ENCODE measurements at regions not wholly inside any gene's neighbourhood (a gene's known extent, or its start where the extent isn't known, plus 50 kb on each side); places are given as distances from the start of the nearest gene placed in this dataset.

DNA sequence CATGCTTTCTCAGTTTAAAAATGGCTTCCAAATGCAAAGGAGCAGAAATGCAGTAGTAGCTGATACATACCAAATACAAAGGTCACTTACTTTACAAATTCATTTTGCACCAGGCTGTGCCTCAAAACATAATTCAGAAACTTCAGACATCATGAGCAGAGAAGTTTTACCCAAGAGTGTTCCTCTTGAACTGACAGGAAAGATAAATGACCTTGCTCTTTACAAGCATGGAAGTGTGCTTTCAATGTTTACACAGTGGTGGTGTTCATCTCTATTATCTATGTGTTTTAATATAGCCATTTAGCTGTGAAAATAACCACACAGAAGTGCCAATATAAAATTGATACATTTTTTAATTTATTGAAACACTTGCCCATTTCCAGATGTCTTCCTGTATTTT is 383.4 kb downstream of the ANKRD50 start:
- Histone ChIP-seq H3K27ac (no peak overlapping the region), H3K4me1 (no peaks in the 10 kb centered on the region), H3K4me3 (no peak overlapping the region), H3K27me3 (no peaks in the 10 kb centered on the region), H3K36me3 (no peaks in the 10 kb centered on the region), H3K9me3 (no peaks in the 10 kb centered on the region)
- no peak for DNase-seq
- TF ChIP-seq CTCF (IDR thresholded peaks at IDR 0.05): no peak
- no peak for TF ChIP-seq POLR2A (IDR thresholded peaks at IDR 0.05)

DNA sequence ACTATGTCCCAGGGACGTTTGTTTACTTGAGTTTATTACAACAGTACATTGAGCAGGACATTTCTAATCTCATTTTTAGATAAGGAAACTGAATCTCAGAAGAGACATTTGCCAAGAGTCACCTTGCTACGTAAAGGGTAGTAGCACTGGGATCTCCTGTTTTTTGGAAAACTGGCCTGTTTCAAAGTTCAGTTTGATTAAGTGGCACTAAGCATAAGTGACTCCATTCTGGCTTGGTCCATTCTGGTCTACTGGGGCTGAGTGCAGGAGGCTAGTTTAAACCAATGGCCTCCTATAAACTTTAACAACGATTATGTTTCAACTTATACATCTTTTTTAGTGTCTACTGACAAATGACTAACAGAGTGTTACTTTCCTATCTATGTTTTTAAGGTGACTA is 382.5 kb downstream of the ANKRD50 start:
- TF ChIP-seq POLR2A (IDR thresholded peaks at IDR 0.05): no peak
- no peak for TF ChIP-seq CTCF (IDR thresholded peaks at IDR 0.05)
- Histone ChIP-seq H3K27ac (no peak overlapping the region), H3K36me3 (no peaks in the 10 kb centered on the region), H3K4me3 (no peak overlapping the region), H3K9me3 (no peaks in the 10 kb centered on the region), H3K27me3 (no peaks in the 10 kb centered on the region), H3K4me1 (no peaks in the 10 kb centered on the region)
- no peak for DNase-seq

- Histone ChIP-seq H3K27ac (no peak overlapping the region), H3K9me3 (no peaks in the 10 kb centered on the region), H3K27me3 (no peaks in the 10 kb centered on the region), H3K4me1 (no peaks in the 10 kb centered on the region), H3K36me3 (no peaks in the 10 kb centered on the region), H3K4me3 (no peak overlapping the region)
- TF ChIP-seq POLR2A (IDR thresholded peaks at IDR 0.05) (no peak), CTCF (IDR thresholded peaks at IDR 0.05) (no peak)
- DNase-seq: no peak
Measured at GRCh38 chr4:124331781-124332180, 380.8 kb downstream of the ANKRD50 start.

DNA sequence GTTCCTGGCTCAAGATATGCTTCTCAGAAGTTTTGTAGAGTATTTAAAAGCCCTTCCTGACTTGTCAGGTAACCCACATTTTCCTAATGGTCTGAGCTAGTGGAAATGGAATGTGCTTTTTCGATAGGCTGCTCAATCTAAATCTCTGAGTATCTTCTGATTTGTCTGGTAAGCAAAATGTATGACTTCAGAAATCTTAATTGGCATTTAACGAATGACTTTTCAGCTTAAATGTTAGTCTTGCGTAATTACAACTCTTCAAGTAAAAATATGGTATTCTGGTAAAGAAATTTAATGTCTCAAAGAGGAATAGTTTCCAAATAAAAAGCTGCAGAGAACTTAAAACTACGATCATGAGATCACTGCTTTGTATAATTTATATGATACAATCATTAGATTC is 379.1 kb downstream of the ANKRD50 start:
- Histone ChIP-seq H3K27me3 (no peaks in the 10 kb centered on the region), H3K4me3 (no peak overlapping the region), H3K36me3 (no peaks in the 10 kb centered on the region), H3K27ac (no peak overlapping the region), H3K9me3 (no peaks in the 10 kb centered on the region), H3K4me1 (no peaks in the 10 kb centered on the region)
- TF ChIP-seq CTCF (IDR thresholded peaks at IDR 0.05): no peak
- DNase-seq: no peak

DNA sequence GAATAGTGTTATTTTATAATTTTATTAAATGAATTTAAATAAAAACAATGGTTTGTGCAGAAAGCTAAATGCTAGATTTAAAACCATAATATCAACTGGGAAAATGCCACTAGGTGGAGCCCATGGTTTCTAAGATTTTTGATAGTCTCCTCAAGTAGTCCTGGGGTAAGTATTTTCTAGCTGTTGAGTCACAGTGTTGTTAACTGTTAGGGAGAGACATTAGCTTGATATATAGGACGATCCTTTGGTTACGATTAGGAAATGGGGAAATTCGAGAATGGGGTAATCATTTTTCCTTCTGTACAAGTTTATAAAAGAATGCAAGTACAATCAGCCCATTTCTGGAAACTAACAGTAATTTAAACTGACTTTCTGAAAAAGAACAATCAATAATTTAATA is 378.4 kb downstream of the ANKRD50 start:
- no peak for DNase-seq
- Histone ChIP-seq H3K27ac (no peak overlapping the region), H3K9me3 (no peaks in the 10 kb centered on the region), H3K36me3 (no peaks in the 10 kb centered on the region), H3K27me3 (no peaks in the 10 kb centered on the region), H3K4me3 (no peak overlapping the region), H3K4me1 (no peaks in the 10 kb centered on the region)
- TF ChIP-seq CTCF (IDR thresholded peaks at IDR 0.05): peak in 4 of 6 experiments; percentile 23 to 67 (median 57)
- TF ChIP-seq POLR2A (IDR thresholded peaks at IDR 0.05): no peak

DNA sequence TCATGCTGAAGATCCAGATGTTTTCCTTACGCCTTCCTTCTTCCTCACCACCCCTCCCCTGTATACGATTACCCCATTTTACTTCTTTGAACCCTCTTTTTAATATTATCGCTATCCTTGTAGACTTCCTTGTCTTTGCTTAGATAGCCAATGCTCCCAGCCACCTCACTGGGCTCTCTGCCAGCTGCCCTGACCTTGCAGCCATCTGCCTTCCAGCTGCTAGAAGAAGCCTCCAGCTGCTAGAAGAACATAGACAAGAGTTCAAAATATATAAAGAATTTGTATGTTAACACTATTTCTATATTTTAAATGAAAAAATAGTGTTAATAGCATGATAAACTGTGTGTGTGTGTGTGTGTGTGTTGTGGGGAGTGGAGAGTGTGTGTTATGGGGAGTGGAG is 374.7 kb downstream of the ANKRD50 start:
- H3K27ac ChIP-seq: no peak overlapping the region
- no peaks in the 10 kb centered on the region for H3K4me1 ChIP-seq
- H3K9me3 ChIP-seq: no peaks in the 10 kb centered on the region
- no peak for DNase-seq
- no peak overlapping the region for H3K4me3 ChIP-seq
- H3K36me3 ChIP-seq: no peaks in the 10 kb centered on the region
- no peak for TF ChIP-seq CTCF (IDR thresholded peaks at IDR 0.05)
- no peak for TF ChIP-seq POLR2A (IDR thresholded peaks at IDR 0.05)
- H3K27me3 ChIP-seq: no peaks in the 10 kb centered on the region
